Panc1 (cell line): ENCODE measurements at regions not wholly inside any gene's neighbourhood (a gene's known extent, or its start where the extent isn't known, plus 50 kb on each side); places are given as distances from the start of the nearest gene placed in this dataset.

Experiments
- POLR2AphosphoS5 ChIP-seq: IDR thresholded peaks from 2 replicates; pipeline ENCODE4 v1.6.1; 2012; ENCODE audit warnings: mild to moderate bottlenecking, low read depth, low read length, moderate library complexity
- TF ChIP-seq, protein P1 (sequence below): fragments of 450-650 bp; IDR thresholded peaks from 2 replicates; pipeline ENCODE4 v1.5.1; 2017; ENCODE audit warnings: mild to moderate bottlenecking
- TF ChIP-seq, protein P2 (sequence below), 2 experiments: IDR thresholded peaks; 2 replicates each; pipeline ENCODE4 v1.6.1; 2011 to 2012; ENCODE audit warnings: low read depth in 2 of 2, control low read depth in 1 of 2, low read length in 1 of 2, mild to moderate bottlenecking in 1 of 2, moderate library complexity in 1 of 2; ENCODE audit not compliant: insufficient read depth in 1 of 2

DNA sequence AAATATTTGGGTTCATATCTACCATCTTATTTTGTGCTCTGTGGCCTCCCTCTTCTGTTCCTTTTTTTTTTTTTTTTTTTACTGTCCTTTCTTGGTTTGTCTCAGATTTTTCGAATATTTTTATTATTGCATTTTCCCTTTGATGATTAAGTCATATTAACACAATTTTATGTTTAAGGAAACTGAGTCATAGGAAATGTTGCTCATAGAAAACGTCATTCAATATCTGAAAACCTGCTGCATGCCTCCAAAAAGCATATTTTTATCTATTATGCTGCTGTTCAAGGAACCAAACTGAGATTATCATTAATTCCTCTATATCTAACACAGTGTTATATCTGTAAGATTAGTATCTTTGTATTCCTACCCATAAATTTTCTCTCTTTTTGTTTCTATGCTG, 614.3 kb upstream of the SLC8A1 start:
- TF ChIP-seq, protein P1, sequence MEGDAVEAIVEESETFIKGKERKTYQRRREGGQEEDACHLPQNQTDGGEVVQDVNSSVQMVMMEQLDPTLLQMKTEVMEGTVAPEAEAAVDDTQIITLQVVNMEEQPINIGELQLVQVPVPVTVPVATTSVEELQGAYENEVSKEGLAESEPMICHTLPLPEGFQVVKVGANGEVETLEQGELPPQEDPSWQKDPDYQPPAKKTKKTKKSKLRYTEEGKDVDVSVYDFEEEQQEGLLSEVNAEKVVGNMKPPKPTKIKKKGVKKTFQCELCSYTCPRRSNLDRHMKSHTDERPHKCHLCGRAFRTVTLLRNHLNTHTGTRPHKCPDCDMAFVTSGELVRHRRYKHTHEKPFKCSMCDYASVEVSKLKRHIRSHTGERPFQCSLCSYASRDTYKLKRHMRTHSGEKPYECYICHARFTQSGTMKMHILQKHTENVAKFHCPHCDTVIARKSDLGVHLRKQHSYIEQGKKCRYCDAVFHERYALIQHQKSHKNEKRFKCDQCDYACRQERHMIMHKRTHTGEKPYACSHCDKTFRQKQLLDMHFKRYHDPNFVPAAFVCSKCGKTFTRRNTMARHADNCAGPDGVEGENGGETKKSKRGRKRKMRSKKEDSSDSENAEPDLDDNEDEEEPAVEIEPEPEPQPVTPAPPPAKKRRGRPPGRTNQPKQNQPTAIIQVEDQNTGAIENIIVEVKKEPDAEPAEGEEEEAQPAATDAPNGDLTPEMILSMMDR, result no peak
- TF ChIP-seq POLR2AphosphoS5, result no peak
- TF ChIP-seq, protein P2, sequence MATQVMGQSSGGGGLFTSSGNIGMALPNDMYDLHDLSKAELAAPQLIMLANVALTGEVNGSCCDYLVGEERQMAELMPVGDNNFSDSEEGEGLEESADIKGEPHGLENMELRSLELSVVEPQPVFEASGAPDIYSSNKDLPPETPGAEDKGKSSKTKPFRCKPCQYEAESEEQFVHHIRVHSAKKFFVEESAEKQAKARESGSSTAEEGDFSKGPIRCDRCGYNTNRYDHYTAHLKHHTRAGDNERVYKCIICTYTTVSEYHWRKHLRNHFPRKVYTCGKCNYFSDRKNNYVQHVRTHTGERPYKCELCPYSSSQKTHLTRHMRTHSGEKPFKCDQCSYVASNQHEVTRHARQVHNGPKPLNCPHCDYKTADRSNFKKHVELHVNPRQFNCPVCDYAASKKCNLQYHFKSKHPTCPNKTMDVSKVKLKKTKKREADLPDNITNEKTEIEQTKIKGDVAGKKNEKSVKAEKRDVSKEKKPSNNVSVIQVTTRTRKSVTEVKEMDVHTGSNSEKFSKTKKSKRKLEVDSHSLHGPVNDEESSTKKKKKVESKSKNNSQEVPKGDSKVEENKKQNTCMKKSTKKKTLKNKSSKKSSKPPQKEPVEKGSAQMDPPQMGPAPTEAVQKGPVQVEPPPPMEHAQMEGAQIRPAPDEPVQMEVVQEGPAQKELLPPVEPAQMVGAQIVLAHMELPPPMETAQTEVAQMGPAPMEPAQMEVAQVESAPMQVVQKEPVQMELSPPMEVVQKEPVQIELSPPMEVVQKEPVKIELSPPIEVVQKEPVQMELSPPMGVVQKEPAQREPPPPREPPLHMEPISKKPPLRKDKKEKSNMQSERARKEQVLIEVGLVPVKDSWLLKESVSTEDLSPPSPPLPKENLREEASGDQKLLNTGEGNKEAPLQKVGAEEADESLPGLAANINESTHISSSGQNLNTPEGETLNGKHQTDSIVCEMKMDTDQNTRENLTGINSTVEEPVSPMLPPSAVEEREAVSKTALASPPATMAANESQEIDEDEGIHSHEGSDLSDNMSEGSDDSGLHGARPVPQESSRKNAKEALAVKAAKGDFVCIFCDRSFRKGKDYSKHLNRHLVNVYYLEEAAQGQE (IDR thresholded peaks at IDR 0.05; ENCODE audit: insufficient read depth in 1 of 2, low read depth in 2 of 2, low read length in 1 of 2), result no peak
